ACC112 (cell line): ENCODE measurements at regions not wholly inside any gene's neighbourhood (a gene's known extent, or its start where the extent isn't known, plus 50 kb on each side); places are given as distances from the start of the nearest gene placed in this dataset.
"Not testable (repeated sequence)": the region's sequence is repeated elsewhere in the genome, so short reads cannot be mapped to it uniquely, and the experiment has no call there.

Experiments
- H2AFZ ChIP-seq: fragments of 200-600 bp; sonication (generic); one replicate; pipeline ENCODE4 v1.6.0; 2017; ENCODE audit warnings: antibody characterized with exemption, low read length; ENCODE audit not compliant: unreplicated experiment
- H3K27ac ChIP-seq: fragments of 200-600 bp; sonication (generic); 2 replicates; pipeline ENCODE4 v1.5.1; 2014; ENCODE audit warnings: low read depth, mild to moderate bottlenecking, antibody characterized with exemption, low read length, moderate library complexity
- H3K27me3 ChIP-seq: fragments of 200-600 bp; sonication (generic); 2 replicates; pipeline ENCODE4 v1.6.1; 2014; ENCODE audit warnings: mild to moderate bottlenecking, antibody characterized with exemption, low read length, moderate library complexity, mixed read lengths; ENCODE audit not compliant: insufficient read depth
- H3K36me3 ChIP-seq: fragments of 200-600 bp; sonication (generic); 2 replicates; pipeline ENCODE4 v1.6.1; 2016; ENCODE audit warnings: mild to moderate bottlenecking, antibody characterized with exemption, low read length, moderate library complexity, mixed read lengths; ENCODE audit not compliant: insufficient read depth
- H3K4me1 ChIP-seq: fragments of 200-600 bp; sonication (generic); one replicate; pipeline ENCODE4 v1.6.1; 2016; ENCODE audit warnings: low read length, mixed read lengths; ENCODE audit not compliant: insufficient read depth, unreplicated experiment, control insufficient read depth
- H3K4me3 ChIP-seq: fragments of 200-600 bp; sonication (generic); 2 replicates; pipeline ENCODE4 v1.5.1; 2014; ENCODE audit warnings: mild to moderate bottlenecking, low read depth, low read length
- H3K79me2 ChIP-seq: fragments of 200-600 bp; sonication (generic); one replicate; pipeline ENCODE4 v1.6.0; 2016; ENCODE audit warnings: low read length; ENCODE audit not compliant: control insufficient read depth, unreplicated experiment, insufficient read depth

GRCh38 chr11:93902921-93903320 is 52.5 kb upstream of the VSTM5 start:
- no peak overlapping the region for H3K27ac ChIP-seq
- no peak overlapping the region for H2AFZ ChIP-seq
- no peaks in the 10 kb centered on the region for H3K36me3 ChIP-seq
- H3K4me3 ChIP-seq, result no peak overlapping the region
- H3K27me3 ChIP-seq, result peaks cover 8% of the 10 kb centered on the region; the same call in 1 of the 2 replicates
- H3K79me2 ChIP-seq, result no peaks in the 10 kb centered on the region
- no peaks in the 10 kb centered on the region for H3K4me1 ChIP-seq

DNA sequence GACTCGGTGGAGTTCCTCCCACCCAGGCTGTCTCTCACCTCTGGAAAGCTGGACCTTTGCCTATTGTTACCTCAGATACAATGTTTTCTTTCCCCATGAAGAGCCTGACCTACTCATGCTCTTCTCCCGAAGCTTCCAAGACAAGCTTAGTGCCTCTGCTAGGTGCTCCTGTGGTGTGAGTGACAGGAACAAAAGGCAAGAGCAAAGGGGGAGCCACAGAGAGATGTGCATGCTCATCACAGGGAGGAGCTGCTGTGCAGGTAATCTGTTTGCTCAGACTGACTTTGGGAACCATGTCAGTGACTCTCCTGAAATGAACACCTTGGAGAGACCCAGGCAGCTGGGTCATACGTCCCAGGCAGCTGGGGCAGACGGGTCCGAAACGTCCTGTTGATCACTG is 53.6 kb upstream of the VSTM5 start:
- no peaks in the 10 kb centered on the region for H3K36me3 ChIP-seq
- no peak overlapping the region for H3K4me3 ChIP-seq
- no peak overlapping the region for H3K27ac ChIP-seq
- no peaks in the 10 kb centered on the region for H3K79me2 ChIP-seq
- H3K4me1 ChIP-seq, result peaks cover 10% of the 10 kb centered on the region
- no peak overlapping the region for H2AFZ ChIP-seq
- H3K27me3 ChIP-seq, result peaks cover 6% of the 10 kb centered on the region; the same call in 1 of the 2 replicates

- H3K27ac ChIP-seq, result no peak overlapping the region
- H3K4me1 ChIP-seq, result peaks cover 12% of the 10 kb centered on the region
- no peak overlapping the region for H2AFZ ChIP-seq
- no peaks in the 10 kb centered on the region for H3K36me3 ChIP-seq
- no peak overlapping the region for H3K4me3 ChIP-seq
- H3K79me2 ChIP-seq, result no peaks in the 10 kb centered on the region
- H3K27me3 ChIP-seq, result peaks cover 6% of the 10 kb centered on the region; the same call in 1 of the 2 replicates
Measured at GRCh38 chr11:93904716-93905115, 54.3 kb upstream of the VSTM5 start.

GRCh38 chr11:93905384-93905783 is 55.0 kb upstream of the VSTM5 start:
- Histone ChIP-seq H2AFZ (no peak overlapping the region), H3K4me1 (peaks cover 12% of the 10 kb centered on the region), H3K27ac (no peak overlapping the region), H3K27me3 (peaks cover 6% of the 10 kb centered on the region; the same call in 1 of the 2 replicates), H3K36me3 (no peaks in the 10 kb centered on the region), H3K79me2 (no peaks in the 10 kb centered on the region), H3K4me3 (no peak overlapping the region)

GRCh38 chr11:93906486-93906885 is 56.1 kb upstream of the VSTM5 start:
- Histone ChIP-seq H2AFZ (no peak overlapping the region), H3K4me3 (no peak overlapping the region), H3K27me3 (peaks cover 6% of the 10 kb centered on the region; the same call in 1 of the 2 replicates), H3K4me1 (peaks cover 12% of the 10 kb centered on the region), H3K79me2 (no peaks in the 10 kb centered on the region), H3K27ac (no peak overlapping the region), H3K36me3 (no peaks in the 10 kb centered on the region)

GRCh38 chr11:93907901-93908300 is 57.5 kb upstream of the VSTM5 start:
- no peak overlapping the region for H3K27ac ChIP-seq

GRCh38 chr11:93908689-93909088 is 58.3 kb upstream of the VSTM5 start:
- Histone ChIP-seq H2AFZ (no peak overlapping the region), H3K36me3 (no peaks in the 10 kb centered on the region), H3K4me3 (no peak overlapping the region), H3K27me3 (no peaks in the 10 kb centered on the region), H3K27ac (no peak overlapping the region), H3K79me2 (no peaks in the 10 kb centered on the region), H3K4me1 (peaks cover 12% of the 10 kb centered on the region)

More at GRCh38 chr11:93907901-93908300, 57.5 kb upstream of the VSTM5 start:
- Histone ChIP-seq H3K4me1 (peaks cover 12% of the 10 kb centered on the region), H3K4me3 (no peak overlapping the region), H2AFZ (no peak overlapping the region), H3K36me3 (no peaks in the 10 kb centered on the region), H3K27me3 (no peaks in the 10 kb centered on the region), H3K79me2 (no peaks in the 10 kb centered on the region)

GRCh38 chr11:93917673-93918072 is 67.3 kb upstream of the VSTM5 start:
- no peaks in the 10 kb centered on the region for H3K36me3 ChIP-seq
- no peak overlapping the region for H3K4me3 ChIP-seq
- H3K27ac ChIP-seq, result no peak overlapping the region
- no peaks in the 10 kb centered on the region for H3K79me2 ChIP-seq
- no peak overlapping the region for H2AFZ ChIP-seq
- no peaks in the 10 kb centered on the region for H3K4me1 ChIP-seq
- H3K27me3 ChIP-seq, result peaks cover 28% of the 10 kb centered on the region

DNA sequence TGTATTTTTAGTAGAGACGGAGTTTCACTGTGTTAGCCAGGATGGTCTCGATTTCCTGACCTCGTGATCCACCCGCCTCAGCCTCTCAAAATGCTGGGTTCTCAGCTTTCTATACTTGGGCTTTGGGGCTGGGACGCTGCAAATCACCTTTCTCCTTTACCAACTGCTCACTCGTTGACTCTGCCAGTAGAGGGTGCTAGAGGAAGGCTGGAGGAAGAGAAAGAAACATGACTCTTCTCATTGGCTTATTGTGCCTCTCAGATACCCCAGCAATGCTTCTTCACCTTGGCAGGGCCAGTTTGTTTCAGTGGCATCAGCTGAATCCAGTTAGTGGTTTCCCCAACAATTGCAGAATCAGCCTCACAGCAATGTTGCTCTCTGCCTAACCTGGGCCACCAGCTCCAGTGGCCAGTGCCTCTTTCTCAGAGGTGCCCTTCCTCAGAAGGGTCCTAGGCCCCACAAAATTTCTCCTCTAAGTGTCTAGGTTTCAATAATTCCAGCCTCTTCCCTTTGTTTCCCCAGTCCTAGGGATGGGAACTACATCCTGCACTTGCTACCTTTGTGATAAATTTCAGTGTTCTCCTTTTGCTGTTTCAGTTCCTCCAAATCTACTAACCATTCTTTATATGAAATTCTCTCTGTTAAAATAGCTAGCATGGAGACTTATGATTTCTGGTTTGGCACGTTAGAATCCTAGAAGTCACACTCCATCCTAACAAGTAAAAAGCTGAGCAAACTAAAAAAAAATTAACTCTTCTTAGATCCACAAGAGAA is 71.5 kb upstream of the VSTM5 start:
- H3K79me2 ChIP-seq, result no peaks in the 10 kb centered on the region
- no peak overlapping the region for H3K27ac ChIP-seq
- no peak overlapping the region for H2AFZ ChIP-seq
- no peaks in the 10 kb centered on the region for H3K4me1 ChIP-seq
- H3K27me3 ChIP-seq, result peaks cover 38% of the 10 kb centered on the region
- no peak overlapping the region for H3K4me3 ChIP-seq
- no peaks in the 10 kb centered on the region for H3K36me3 ChIP-seq

GRCh38 chr11:93922830-93923229 is 72.4 kb upstream of the VSTM5 start:
- H2AFZ ChIP-seq, result no peak overlapping the region
- no peak overlapping the region for H3K27ac ChIP-seq
- no peaks in the 10 kb centered on the region for H3K36me3 ChIP-seq
- H3K27me3 ChIP-seq, result peaks cover 29% of the 10 kb centered on the region
- no peaks in the 10 kb centered on the region for H3K4me1 ChIP-seq
- H3K4me3 ChIP-seq, result no peak overlapping the region
- H3K79me2 ChIP-seq, result no peaks in the 10 kb centered on the region

- H3K27me3 ChIP-seq, result peaks cover 21% of the 10 kb centered on the region
- H3K4me3 ChIP-seq, H3K27ac ChIP-seq, H2AFZ ChIP-seq, H3K4me1 ChIP-seq, H3K36me3 ChIP-seq, H3K79me2 ChIP-seq: not testable (repeated sequence)
Measured at GRCh38 chr11:93926099-93926498, 75.7 kb upstream of the VSTM5 start.
